ENCODE measurements at regions not wholly inside any gene's neighbourhood (a gene's known extent, or its start where the extent isn't known, plus 50 kb on each side); places are given as distances from the start of the nearest gene placed in this dataset.
"Not testable (repeated sequence)": the region's sequence is repeated elsewhere in the genome, so short reads cannot be mapped to it uniquely, and the experiment has no call there.

DNA sequence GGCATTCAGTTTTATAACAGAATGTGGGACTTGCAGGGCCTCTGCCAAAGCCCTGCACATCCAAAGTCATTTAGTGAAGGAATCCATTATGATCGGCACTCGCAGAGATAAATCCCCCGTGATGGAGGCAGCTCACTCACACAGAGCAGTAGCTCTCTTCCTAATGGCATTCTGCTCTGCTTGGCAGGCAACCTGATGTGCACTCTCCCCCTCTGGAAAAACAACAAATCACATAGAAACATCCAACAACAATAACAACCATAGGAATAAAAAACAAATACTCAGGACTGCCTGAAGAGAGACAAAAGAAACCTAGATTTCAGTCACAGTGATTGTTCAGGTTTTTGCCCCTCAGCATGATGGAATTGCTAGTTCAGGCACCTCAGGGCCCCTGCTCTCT is 59.7 kb downstream of the NAA11 start:
- no peak for DNase-seq

DNA sequence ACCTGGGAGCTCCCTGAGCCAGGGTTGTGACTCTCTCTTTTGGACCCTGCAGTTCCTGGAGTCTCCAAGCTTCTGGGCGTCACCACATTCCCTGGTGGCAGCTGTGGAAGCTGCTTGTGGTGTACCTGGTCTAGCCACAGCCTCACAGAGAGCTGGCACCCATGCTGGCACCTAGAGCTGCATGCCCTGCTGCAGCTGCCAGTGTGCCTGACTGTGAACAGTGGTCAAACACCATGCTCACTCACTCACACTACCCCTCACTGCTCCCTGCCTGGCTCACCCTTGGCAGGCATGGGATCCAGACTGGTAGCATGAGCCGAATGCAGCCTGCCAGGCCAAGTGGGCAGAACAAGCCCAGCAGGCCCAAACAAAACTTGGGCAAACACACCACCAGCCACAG is 66.6 kb downstream of the NAA11 start:
- DNase-seq: no peak

DNA sequence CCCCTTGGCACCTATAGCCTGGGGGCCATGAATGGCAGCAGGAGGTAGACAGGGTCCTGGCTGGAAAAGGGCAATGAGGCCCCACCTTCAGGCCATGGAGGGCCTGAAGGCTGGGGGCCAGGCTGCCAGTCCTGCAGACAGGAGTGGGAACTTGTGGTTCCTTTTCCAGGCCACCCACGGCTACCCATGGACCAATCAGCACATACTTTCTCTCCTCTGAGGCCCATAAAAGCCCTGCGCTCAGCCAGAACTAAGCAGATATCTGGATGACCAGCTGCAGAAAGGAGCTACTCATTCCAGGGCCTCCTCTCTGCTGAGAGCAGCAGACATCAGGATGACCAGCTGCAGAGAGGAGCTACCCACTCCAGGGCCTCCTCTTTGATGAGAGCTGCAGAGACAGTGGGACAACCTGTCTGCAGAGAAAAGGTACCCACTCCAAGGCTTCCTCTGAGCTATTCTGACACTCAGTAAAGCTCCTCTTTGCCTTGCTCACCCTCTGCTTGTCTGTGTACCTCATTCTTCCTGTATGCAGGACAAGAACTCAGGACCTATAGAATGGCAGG is 67.2 kb downstream of the NAA11 start:
- no peak for DNase-seq

DNA sequence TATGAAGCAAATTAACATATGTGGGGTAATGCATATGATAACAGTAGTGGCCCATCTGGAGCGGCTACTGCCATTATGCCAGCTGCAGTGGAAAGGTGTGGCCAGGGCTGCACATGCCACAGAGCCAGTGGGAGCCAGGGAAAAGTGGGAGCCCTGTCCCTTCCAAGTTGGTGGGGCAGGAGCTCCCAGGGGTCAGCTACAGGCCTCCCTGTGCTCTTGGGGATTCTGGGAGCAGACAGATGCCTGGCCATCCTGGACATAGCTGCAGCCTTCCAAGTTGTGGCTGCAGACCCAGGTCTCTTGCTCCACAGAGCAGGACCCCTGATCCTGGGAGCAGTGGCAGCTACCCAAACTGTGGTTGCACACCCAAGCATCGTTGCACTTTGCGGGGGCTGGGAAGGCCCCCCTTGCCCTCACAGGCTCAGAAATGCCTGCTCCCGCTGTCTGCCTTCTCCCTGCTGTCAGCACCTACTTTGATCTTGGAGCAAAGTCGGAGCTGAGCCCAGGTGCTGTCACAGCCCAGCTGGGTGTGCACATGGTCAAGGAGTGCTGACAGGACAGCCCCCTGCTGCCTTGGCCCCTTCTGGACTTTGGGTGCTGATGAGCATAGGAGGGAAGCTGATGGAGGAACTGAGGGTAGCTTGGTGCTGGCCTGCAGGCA is 67.8 kb downstream of the NAA11 start:
- DNase-seq: no peak

DNA sequence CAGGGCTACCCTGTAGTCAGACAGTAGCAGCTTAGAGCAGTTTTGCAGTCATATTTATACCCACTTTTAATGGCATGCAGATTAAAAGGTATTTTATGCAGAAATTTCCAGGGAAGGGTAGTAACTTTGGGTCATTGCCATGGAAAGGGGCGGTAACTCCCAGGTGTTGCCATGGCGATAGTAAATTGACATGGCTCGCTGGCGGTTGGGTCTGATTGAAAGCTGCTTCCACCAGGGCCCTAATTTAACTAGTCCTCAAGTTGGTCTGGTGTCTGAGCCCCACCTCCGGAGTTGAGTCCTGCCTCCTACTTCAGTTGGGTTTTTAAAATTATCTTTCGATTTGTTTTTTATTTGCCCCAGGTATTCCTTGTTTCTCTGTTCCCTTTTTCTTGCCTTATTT is 70.1 kb downstream of the NAA11 start:
- no peak for DNase-seq

DNA sequence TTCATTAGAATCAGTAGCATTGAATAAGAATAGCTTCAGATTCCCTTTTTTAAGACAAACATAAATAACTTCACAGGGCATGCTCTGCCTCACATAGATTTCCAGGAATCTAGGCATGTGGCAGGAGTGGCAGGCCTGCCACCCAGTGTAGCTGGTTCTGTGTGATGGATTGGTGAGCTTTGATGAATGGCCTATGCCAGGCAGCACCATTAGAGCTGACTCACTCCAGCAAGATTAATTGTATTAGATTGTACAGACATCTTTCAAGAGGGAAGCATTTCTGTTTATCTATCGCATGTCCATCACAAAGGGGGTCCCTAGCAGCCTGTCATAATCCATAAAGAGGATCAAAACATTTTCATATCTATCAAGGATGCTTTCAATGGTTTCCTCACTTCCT is 71.9 kb downstream of the NAA11 start:
- DNase-seq: no peak

DNA sequence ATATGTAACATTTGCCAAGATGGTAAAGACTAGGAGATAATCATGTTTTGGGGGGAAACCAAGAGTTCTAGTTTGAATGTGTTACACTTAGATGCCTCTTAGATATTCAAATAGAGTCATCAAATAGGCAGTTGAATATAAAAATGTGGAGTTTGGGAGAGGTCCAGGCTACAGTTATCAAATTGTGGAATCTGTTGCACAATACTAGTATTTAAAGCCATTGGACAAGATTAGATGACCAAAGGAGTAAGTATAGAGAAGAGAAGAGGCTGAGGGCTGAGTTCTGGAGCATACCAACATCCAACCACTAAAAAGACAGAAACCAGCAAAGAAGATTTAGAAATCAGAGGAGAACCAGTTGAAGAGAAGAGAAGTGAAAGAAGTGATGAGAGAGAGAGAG is 72.7 kb downstream of the NAA11 start:
- no peak for DNase-seq

DNA sequence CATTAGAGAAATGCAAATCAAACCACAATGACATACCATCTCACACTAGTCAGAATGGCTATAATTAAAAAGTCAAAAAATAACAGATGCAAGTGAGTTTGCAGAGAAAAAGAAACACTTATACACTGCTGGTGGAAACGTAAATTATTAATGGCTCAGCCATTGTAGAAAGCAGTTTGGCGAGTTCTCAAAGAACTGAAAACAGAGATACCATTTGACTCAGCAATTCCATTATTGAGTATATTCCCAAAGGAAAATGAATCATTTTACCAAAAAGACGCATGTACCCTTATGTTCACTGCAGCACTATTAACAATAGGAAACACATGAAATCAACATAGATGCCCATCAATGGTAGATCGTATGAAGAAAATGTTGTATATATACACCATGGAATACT is 75.0 kb downstream of the NAA11 start:
- no peak for DNase-seq

DNA sequence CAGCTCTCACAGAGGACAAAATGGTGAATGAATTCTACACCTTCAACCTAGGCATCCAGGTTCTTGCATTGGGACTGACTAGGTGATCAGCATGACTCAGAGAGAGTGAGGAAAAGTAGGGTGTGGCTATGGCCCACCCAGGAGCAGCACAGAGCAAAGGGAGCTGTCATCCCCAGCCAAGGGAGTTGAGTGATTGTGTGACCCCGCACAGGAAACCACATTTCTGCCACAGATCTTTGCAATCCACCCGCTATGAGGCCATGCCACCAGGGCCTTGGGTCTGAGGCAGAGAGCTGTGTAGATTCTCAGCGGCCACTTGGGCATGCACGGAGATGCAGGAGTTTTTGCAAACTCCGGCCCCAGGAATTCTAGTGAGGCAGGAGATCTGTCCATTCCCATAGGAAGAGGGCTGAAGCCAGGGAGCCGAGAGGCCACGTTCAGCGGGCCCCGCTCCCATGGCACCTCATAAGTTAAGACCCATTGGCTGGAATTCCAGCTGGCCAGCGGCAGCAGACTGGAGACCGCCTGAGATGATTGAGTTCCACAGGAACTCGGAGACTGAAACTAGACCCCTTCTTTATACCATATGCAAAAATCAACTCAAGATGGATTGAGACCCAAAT is 75.9 kb downstream of the NAA11 start:
- peak; percentile 21 for DNase-seq

DNA sequence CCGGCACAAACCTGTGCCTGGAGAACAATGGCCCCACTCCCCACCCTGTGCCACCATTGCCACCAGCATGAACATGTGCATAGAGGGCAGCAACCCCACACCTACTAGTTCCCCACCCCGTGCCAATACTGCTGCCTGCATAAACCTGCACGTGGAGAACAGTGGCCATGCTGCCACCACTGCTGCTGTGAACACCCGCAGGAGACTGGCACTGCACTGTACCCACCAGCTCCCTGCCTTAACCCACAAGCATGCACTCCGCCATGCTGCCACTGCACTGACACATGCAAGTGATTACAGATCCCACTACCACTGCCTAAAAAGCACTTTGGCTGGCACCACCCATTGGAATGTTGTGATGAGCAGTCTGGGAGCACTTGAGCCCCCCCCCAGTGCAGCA is 77.3 kb downstream of the NAA11 start:
- no peak for DNase-seq

DNA sequence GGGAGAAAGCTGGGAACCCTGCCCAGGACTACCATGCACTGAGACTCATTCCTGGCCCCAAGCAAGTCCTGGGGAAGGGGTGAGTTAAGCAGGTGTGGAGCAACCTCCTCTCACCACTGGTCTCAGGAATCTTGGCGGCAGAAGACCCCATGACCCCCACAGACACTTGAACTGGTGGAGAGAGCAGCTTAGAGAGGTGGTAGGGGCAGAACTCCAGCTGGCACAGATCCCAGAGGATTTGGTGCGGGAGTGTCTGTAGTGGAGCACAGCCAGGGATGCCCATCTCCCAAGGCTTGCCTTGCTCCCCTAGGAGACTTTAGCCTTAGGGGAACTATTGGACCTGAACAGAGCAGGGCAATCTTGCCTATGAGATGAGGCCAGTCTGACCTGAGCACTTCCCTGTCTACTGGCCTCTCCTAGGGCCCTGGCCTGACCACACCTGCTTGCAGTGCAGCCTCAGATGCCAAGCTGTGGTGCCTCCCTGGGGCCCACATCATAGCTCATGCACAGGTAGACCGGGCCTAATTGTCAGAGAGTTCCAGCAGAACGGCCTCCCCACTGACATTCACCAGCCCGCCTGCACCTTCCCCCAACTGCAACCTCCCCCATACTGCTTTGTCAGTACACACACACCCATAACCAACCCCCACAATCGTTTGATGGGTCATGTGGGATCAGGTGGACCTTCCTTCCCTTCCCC is 78.0 kb downstream of the NAA11 start:
- DNase-seq: no peak

DNA sequence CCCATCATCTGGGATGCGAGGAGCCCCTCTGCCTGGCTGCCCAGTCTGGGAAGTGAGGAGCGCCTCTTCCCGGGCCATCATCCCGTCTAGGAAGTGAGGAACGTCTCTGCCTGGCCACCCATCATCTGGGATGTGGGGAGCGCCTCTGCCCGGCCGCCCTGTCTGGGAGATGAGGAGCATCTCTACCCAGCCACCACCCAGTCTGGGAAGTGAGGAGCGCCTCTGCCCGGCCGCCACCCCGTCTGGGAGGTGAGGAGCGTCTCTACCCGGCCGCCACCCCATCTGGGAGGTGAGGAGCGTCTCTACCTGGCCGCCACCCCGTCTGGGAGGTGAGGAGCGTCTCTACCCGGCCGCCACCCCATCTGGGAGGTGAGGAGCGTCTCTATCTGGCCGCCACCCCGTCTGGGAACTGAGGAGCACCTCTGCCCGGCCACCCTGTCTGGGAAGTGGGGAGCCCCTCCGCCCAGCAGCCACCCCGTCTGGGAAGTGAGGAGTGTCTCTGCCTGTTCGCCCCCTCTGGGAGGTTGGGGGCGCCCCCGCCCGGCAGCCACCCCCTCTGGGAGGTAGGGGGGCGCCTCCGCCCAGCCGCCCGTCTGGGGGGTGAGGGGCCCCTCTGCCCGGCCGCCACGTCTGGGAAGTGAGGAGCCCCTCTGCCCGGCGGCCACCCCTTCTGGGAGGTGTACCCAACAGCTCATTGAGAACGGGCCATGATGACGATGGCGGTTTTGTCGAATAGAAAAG is 80.5 kb downstream of the NAA11 start:
- not testable (repeated sequence) for DNase-seq

DNA sequence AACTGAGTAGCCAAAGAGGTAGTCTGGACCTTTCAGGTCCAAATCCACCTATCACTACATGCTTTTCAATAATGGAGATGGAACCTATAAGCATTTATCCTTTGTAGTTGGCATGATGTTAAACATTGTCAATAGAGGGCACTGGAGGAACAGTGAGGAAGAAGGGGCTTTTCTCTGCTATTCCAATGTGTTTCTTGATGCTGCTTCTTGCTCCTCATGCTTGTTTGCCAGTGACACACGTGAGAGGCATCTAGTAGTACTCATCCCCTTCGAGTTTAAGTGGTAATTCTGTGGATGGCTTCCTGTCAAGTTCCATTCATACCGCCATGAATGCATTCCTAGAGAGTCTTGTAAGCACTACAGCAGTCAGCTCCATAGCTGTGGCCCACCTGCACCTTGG is 84.0 kb downstream of the NAA11 start:
- DNase-seq: no peak

DNA sequence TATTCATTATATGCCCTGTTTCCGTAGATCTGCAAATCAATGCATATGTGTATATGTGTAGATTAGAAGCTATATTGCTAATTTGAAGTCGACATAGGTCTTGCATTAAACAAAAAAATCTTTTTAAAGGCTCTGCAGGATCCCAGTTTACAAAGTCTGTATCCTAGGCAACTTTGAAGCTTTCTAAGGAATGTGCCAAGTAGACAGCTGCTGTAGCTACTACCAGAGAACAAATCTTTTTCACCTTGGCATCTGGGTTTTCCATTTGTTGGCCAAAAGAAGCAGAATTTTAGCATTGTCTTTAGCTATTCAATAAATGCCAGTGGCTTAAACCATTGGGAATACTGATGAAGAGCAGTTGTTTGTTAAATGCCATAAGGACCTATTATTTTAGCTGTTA is 88.0 kb downstream of the NAA11 start:
- DNase-seq: no peak

DNA sequence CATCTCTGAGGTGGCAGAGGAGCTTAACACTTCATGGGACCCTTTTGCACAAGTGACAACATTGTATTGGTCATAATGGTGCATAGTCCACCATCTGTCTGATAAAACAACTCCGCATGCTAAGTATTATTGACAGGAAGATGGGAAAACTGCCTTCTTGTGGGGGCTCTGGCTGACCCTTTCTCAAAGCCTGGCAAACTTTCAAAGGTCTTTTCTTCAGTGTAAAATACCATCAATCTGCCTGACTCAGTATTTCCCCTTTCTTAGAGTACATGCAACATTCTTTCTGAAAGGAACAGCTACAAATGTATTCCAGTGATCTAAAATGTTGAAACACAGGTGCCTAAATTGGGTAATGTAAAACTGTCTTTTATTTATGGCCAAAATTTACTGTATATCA is 89.1 kb downstream of the NAA11 start:
- DNase-seq: no peak

DNA sequence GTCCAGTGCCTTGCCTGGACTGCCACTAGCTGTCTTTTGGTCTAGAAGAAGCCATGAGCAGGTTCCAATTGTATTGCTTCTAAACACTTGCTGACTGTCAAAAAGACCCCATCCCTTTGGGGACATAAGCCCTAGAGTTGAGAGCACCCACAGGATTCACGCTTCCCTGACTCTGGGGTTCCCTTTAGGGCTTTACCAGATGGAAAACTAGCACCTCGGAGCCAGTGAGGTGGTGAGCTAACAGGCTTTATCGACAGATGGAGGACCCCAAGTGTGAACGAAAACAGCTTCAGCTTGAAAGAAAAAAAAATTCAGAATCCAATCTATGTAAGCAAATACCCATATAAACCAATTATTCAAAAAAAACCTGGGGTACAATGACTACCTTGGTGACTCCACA is 90.8 kb downstream of the NAA11 start:
- no peak for DNase-seq

DNA sequence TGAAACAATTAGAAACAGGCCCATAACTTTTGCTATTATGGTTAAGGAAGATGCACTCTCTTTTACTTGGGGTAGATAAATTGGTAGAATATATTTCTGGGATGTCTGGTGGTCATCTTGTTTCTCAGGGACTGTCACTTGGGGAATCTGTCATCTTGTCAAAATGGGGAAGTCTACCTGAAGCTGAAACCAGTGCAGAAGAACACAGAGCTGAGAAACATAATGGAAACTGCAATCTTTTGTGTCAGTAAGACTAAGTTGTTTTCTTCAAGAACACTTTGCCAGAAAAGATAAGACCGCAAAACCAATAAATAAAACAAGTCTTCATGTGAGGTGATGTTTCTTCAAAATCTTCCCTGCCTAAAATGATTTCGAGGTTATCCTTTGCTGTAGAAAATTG is 92.0 kb downstream of the NAA11 start:
- no peak for DNase-seq

DNA sequence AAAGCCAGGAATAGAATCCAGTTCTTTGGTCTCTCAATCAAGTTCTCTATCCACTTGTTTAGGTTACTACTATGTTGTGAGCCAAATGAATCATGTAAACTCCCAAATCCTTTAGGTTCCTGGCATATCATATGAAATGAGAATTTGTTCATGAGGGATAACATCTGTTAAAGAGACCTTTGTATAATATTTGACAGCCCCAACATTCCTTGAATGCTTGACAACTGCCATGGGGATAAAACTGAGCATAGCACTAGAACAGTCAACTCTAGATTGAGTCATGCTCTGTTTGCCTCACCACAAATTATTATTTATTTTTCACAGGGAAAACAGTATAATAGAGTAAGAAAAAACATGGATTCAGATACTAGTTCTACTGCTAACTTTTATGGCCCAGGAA is 93.3 kb downstream of the NAA11 start:
- no peak for DNase-seq

DNA sequence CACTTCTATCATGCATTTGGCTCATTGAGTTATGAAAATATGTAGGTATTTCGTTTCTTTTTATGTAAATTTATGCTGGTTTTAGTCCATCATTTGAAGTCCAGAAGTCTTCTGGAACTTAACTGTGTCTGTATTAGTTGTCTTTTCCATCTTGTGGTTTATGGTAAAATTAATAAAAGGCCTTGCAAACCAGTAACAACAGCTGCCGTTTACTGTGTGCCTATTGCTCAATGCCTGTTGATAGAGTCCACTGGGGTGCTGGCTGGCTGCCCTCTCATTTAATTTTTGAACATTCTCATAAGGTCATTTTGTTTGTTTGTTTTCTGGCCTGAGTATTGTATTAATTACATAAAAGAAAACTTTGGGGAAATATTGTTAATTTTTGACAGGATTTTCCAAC is 98.0 kb downstream of the NAA11 start:
- DNase-seq: no peak

DNA sequence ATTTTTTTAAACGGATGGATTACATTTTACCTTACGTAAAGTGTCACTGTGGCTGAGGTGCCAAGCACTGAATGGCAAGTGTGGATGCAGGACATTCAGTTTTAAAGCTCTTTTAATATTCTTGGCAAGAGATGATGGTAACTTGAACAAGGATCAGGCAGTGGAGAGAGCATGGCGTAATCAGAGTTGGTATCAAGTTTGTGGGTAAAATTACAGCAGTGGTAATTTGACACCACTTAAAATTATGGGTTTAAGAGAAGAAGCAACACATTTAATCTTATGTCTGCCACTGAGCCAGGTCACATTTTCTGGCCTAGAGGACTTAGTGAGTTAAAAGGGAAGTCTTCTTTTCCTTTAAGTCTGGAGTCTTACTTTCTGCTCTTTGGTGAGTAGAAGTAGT is 100.5 kb downstream of the NAA11 start:
- DNase-seq: no peak

DNA sequence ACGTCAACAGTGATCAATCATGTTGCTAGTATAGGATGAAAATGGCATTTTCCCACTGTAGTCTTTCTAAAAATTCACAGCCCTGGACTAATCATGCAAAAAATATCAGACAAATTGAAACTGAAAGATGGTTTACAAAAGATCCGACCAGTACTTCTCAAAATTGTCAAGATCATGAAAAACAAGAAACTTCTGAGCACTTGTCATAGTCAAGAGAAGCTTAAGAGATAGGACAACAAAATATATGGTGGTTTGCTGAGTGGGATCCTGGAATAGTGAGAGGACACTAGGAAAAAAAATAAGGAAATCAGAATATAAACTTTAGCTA is 101.1 kb downstream of the NAA11 start:
- no peak for DNase-seq

DNA sequence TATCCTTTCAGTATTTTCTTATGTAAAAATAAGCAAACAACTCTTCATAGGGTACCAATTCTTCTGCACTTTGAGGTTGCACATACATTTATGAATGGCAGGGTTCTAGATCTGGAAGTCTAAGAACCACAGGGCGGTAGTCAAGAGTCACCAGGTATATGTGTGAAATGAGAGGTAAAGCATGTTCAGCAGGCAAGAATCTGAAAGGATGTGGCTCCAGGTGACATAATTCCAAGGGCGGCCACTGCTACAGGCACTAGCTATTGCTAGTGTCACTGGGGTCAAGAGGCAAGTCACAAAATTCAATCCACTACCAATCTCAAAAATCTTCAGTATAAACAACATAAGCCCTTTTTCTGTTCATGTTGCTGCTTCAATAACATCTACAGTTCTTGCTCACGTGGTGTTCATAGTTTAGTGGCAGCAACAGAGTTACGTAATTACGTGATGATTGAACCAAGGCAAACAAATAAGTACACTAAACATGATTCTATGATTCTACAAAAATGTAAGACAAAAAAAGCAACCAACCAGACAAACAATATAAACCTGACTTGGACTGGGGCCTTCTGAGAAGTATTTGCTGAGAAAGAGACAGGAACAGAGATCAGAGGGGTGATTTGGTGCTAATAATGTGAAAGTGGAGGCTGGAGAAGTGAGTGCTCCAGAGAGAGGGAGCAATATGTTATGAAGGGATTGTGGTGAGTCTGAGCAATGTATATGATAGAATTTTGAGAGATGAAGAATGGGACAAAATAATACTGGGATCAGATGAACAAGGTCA is 101.7 kb downstream of the NAA11 start:
- no peak for DNase-seq

DNA sequence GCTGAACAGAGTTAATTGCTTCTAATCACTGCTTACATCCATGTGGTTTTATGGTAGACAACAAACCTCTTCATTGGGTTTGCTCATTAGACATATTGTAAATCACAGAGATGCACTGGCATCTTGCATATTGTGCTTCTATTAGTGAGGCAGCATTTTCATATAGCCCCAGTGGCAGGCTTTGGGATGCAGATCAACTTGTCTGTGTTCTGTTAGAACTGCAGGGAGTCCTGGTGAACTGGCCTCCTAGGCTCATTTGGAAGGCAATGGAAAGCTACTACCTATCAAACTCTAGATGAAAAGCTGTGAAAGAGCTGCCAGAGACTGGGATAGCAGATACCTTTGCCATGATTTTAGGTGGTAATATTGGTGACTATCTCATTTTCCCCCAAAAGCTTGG is 108.8 kb downstream of the NAA11 start:
- DNase-seq: no peak

All from activated CD4-positive, alpha-beta T cell treated with anti-CD3 and anti-CD28 coated beads, Interleukin-2, Interleukin-6, amounts not matched to agents 100 ng/mL and 50 ng/mL, durations not matched to agents 16 hours and 8 hours (primary cell).